ENCODE measurements at regions not wholly inside any gene's neighbourhood (a gene's known extent, or its start where the extent isn't known, plus 50 kb on each side); places are given as distances from the start of the nearest gene placed in this dataset.

- DNase-seq = no peak
Observed at GRCh38 chr2:133721118-133721517, 152.9 kb upstream of the NCKAP5 start.

DNA sequence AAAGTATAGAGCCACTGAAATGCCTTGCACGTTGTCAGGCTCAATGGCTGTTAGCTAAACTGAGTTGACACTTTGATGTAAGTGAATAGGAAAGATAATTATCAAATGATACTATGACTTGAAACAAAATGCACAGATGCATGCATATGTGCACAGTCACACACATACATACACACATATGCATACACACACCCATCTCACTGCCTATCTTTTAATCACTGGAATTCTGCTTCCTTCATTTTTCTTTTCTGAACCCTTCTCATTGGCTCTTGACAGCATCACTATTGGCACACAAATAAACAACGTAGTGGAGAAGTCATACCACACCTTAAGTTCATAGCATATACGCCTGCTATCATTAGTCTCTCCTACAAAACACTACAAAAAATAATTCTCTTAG, 154.9 kb upstream of the NCKAP5 start:
- DNase-seq = no peak

DNA sequence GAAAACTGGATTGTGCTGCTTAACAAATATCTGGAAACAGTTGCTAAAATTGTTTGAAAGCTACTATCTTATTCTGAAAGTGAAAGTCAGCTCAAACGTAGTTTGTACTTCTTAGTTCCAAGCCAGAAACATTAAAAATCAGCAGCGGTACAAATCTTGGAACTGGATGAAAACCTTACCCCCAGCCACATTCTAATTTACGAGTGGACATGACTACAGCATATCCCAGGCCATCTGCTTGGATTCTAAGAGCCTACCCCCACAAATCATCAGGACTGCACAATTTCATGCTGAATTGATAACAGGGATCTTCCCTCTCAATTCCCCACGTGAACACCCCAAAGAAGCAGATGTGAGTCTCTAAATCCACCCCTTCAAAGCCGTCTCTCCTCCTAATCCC, 158.7 kb upstream of the NCKAP5 start:
- no peak for DNase-seq

GRCh38 chr2:133732059-133732458, 163.8 kb upstream of the NCKAP5 start:
- DNase-seq = no peak

GRCh38 chr2:133732982-133733900, 165.0 kb upstream of the NCKAP5 start:
- no peak for DNase-seq

- no peak for DNase-seq
Observed at GRCh38 chr2:133733901-133734255, 165.6 kb upstream of the NCKAP5 start.

GRCh38 chr2:133734716-133735495, 166.6 kb upstream of the NCKAP5 start:
- no peak for DNase-seq

DNA sequence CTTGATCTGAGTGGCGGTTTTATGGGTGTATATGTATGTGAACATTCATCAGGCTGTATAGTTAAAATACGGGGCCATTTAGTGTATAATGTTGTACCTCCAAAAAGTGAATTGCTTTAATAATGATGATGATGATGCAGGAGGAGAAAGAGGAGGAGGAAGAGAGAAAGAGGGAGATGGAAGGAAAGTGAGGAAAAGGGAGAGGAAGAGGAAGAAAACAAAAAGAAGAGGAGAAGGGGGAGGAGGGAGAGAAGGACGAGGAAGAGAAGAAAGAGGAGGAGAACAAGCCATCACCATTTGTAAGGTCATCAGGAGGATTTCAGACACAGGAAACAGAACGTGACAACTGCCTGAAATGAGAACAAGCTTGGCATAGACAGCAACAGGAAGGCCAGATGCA, 168.4 kb upstream of the NCKAP5 start:
- DNase-seq = no peak

GRCh38 chr2:133737242-133737993, 169.2 kb upstream of the NCKAP5 start:
- DNase-seq = no peak

GRCh38 chr2:133739039-133739438, 170.8 kb upstream of the NCKAP5 start:
- no peak for DNase-seq

- no peak for DNase-seq
Observed at GRCh38 chr2:133740500-133740899, 172.2 kb upstream of the NCKAP5 start.

DNA sequence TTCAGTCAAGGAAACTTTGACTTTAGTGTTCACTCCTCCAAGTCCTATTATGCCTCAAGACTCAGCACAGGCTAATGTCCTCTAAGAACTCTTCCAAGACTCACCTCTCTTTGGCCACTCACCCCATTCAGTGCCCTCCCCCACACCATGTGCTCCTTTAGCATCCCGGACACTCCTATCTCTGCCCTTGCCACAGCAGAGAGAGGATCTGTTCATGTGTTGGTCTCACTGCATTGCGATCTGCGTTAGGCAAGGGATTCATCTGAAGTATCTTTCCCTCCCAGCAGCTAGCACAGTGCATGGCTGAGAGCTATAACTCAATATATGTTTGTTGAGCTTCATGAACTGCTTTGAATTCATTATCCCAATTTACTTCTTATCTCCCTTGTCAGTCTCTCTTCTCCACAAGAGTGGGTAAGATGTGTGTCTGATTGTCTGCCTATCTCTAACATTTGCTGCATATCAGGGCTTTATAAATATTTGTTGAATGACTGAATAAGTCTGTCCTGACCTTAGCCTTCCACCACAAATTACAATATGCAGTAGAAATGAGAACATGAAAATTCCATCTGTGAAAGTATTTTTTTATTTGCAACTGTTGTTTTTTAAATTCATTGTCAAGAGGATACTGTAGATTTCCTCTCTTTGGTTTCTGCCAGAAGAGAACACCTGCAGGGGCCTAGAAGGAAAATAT, 179.9 kb upstream of the NCKAP5 start:
- DNase-seq = no peak

- no peak for DNase-seq
Observed at GRCh38 chr2:133753665-133754064, 185.4 kb upstream of the NCKAP5 start.

DNA sequence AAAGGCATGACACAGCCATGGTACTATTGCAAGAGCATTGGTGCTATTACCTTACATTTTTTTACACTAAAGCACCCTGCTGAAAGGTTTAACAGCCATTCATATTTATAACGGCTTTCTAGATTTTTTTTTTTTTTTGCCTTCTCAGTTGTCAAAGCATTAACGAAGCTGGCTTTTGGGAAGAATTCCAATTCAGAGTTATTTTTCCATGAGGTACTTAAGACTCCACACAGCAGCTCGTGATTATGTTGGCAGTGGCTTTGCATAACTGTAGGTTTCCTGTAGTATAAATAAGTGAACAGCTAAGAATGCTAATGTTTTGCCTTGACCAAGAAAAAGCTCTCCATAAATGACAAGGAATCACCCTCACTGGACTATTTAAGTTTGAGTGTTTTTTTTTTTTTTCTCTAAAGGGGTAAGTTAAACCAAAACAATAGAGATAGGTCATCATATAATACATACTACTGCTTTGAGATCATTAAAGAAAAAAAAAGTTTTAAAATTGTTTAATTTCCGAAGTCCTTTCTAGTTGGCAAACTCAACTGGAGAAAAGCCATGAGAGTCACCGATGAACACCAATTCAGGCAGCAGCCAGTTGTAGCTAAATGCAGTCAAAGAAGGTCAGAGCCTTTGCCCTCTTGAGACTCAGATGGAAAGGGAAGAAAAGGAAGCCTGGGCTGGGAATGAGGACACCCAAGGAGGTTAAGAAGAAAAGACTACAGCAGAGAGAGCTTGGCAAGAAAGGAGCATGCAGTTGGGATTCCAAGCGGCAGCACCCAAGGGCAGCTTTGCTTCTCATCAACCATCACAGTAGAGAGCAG, 187.4 kb upstream of the NCKAP5 start:
- DNase-seq = no peak

DNA sequence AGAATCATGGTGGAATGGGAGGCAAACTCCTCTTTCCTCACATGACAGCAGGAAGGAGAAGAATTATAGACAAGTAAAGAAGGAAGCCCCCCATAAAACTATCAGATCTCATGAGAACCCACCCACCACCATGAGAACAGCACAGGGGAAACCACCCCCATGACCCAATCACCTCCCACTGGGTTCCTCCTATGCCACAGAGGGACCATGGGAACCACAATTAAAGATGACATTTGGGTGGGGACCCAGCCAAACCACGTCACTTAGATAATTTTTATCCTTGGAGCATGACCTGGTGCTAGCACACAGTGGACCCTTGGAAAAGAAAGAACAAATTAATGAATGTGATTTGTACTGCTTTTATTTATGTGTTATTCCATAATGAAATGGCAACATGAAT, 188.6 kb upstream of the NCKAP5 start:
- no peak for DNase-seq

GRCh38 chr2:133760376-133760775, 192.1 kb upstream of the NCKAP5 start:
- no peak for DNase-seq

GRCh38 chr2:133765658-133766057, 197.4 kb upstream of the NCKAP5 start:
- DNase-seq = no peak

DNA sequence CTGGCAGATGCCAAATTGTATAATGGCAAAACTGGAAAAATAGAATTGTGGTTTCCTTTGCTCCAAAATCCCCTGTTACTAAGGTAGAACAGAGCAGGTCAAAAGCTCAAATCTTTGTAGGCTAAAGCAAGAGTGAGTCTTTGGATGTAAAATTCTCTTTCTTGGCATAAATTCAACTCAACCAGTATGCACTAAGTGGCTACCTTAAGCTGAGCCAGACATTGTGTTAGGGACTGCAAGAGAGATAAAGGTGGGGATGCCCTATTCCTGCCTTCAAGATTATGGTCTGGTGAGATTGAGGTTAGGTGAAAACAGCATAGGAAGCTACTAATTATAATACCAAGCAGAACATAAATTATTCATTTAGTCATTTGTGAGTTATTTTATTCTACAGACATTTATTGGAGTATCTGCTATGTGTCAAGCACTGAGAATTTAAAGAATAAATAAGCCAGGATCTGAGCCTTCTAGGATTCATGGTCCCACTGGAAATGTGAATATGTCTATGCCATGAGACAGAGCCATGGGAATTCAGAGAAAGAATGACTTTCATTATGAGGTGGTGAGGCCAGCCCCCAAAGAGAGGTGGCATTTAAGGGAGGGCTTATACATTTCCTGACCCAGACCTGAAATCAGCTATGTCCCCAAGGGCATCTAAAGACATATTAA, 198.0 kb upstream of the NCKAP5 start:
- no peak for DNase-seq

DNA sequence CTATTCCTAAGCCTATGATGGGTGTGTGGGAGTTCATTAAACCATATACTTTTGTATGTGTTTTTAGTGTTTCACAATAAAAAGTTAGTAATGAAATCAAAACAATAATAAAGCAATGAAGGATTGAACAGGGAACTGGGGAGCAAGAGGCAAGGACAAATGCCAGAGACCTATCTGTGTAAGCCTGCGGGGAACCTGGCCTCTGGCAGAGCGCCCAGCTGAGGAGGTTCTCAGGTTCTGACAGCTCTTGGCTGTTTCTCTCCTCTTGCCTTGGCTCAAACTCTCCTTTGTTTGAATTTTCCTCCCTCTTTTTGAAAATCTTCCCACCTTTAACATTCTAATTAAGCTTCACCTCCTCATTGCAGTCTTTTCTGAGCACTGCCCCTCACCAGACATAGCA, 200.0 kb upstream of the NCKAP5 start:
- no peak for DNase-seq

- DNase-seq = no peak
Observed at GRCh38 chr2:133768658-133769435, 200.6 kb upstream of the NCKAP5 start.

Data from NCI-H1694 treated with DMSO at 0.1 percent for 48 hours (cell line).